ENCODE measurements at regions not wholly inside any gene's neighbourhood (a gene's known extent, or its start where the extent isn't known, plus 50 kb on each side); places are given as distances from the start of the nearest gene placed in this dataset.
"Not testable (repeated sequence)": the region's sequence is repeated elsewhere in the genome, so short reads cannot be mapped to it uniquely, and the experiment has no call there.

DNA sequence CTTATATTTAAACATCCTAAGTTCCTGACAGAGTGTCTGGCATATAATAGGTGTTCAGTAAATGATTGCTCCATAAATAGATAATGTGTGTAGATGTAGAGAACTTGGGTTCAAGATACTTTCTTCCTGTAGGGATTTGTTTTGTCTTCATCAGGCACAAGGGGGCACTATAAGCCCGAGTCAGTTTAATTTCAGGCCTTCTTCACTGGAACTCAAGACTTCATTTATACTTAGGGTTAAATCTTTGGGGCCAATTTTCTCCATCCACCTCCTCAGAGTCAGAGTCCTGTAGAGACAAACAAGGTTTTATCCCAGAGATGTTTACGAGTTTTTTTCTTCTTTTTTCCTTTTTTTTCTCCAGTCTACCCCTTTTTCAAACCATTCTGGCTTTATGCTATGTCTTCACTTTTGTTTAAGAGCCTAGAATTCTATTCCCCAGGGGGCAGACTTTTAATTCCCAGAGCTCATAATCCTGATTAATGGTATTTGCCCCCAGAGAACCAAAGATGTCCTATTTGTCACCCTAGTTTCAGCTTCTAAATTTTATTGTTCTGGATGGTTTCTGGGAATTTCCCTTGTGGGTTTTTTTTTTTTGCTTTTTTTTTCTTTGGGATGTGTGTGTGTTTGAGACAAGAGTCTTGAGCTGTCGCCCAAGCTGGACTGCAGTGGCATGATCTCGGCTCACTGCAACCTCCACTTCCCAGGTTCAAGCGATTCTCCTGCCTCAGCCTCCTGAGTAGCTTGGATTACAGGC, 88.4 kb downstream of the HFE start:
- peak; percentile 49 to 63 for DNase-seq

DNA sequence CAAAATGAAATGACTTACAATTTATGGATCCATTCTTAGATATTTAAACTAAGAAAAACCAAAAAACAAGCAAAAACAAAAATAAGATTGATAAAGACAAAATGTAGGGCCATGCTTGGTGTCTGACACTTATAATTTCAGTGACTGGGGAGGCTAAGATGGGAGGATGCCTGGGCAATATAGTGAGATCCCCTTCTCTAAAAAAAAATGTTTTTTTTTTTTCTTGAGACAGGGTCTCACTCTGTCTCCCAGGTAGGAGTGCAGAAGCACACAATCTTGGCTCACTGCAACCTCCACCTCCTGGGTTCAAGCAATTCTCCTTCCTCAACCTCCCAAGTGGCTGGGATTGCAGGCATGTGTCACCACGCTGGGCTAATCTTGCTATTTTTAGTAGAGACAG, 92.4 kb downstream of the HFE start:
- DNase-seq = no peak

DNA sequence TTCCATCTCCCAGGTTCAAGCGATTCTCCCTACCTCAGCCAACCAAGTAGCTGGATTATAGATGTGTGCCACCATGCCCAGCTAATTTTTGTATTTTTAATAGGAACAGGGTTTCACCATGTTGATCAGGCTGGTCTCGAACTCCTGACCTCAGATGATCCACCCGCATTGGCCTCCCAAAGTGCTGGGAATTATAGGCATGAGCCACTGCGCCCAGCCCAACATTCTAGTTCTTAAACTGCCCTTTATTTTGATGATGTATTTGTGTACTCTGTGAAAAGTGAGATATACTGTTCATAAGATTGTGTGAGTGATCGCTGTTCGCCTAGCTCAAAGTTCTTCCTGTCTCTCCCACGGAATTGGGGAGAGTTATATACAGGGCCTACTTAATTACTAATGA, 93.1 kb downstream of the HFE start:
- DNase-seq = no peak

DNA sequence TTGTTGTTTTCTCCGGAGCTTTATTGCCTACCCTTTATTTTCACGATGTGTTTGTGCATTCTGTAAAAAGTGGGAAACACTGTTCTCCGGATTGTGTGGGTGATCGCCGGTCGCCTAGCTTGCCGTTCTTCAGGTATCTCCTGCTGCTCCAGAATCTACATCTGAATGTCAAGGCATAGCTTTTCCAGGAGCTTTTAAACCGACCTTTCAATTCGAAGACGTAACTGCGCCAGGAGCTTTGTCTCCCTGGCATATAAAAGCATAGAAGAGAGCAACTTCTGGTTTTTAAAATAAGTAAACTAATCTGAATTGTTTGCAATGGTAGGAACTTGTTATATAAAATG, 96.0 kb downstream of the HFE start:
- DNase-seq = no peak

DNA sequence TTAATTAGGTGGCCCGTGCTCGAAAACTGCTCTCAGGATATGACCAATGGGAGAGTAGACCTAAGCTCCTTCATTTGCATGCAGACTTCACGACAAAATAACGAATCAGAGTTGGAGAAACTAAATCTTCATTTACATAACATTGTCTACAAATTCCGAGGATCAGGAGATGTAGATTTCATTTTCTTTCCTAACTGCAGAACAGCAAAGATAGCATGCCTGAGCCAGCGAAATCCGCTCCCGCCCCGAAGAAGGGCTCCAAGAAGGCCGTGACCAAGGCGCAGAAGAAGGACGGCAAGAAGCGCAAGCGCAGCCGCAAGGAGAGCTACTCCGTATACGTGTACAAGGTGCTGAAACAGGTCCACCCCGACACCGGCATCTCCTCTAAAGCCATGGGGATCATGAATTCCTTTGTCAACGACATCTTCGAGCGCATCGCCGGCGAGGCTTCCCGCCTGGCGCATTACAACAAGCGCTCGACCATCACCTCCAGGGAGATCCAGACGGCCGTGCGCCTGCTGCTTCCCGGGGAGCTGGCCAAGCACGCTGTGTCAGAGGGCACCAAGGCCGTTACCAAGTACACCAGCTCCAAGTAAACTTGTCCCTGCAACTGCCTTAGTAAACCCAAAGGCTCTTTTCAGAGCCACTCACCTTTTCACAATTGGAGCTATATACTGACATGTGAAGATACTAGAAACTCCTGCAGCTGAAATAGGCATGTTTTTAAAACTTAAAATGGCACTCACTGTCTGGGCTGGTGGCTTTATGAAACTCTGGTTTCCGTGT, 96.5 kb downstream of the HFE start:
- peak; percentile 71 to 83 for DNase-seq

DNA sequence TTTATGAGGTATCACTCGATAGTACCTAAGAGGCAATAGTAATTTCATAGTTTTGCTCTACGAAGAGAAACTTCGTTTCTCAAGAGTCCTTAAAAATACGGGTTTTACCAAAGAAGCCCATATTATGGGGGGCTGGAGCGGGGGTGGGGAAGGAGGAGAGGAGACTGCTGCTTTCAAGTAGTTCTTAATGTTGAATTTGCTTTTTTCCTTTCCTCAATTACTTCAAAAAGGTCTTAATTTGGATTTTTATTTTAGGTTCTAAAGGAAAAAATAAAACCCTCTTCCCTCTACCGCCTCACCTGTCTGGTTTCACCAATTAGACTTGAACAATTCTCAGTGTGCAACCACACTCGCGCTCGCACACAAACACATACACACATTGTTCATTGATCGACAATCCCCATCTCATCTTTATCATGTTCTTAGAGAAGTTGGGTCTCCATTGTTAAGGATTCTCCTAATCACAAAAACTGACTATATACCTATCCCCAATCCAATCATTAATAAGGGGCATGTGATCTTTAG, 97.2 kb downstream of the HFE start:
- no peak for DNase-seq

DNA sequence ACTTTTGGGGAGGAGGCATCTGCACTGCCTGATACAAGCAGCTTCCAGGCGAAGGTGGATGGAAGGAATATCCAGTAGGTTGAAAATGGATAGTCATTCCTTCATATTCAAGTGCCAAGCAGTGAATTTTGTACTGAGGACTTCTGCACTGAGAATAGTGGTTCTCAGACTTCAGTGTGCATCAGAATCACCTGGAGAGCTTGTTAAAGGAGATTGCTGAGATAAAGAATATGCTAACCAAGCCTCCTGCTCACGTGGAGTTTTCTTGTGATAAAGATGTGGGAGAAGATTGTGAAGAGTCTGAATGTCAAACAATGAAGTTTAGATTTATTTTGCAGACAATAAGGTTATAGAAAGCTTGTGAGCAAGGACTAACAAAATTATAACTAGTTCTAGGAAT, 97.8 kb downstream of the HFE start:
- no peak for DNase-seq

DNA sequence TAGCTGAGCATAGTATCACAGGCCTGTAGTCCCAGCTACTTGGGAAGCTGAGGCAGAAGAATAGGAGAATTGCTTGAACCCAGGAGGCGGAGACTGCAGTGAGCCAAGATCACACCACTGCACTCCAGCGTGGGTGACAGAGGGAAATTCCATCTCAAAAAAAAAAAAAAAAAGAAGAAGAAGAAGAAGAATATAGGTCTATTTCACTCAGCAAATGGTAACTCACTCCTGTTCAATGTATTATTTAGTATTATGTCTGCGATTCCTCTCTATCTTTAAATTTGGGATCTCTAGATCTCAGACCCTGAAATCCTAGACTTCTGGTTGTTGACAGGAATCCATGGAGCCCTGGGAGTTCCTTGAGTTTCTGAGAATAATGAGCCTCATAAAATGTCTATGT, 98.6 kb downstream of the HFE start:
- no peak for DNase-seq

DNA sequence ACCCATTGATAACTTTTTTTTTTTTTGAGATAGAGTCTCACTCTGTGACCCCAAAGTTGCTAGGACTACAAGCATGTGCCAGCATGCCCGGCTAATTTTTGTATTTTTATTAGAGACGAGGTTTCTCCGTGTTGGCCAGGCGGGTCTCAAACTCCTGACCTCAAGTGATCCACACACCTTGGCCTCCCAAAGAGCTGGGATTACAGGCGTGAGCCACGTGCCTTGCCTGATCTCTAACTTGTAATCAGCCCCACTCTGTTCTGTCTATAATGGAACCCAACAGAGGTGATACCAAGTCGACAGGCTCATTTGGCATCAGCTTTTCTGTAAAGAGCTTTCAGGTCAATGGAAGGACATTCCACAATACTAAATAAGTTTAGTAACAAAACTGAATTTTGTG, 99.4 kb downstream of the HFE start:
- no peak for DNase-seq

DNA sequence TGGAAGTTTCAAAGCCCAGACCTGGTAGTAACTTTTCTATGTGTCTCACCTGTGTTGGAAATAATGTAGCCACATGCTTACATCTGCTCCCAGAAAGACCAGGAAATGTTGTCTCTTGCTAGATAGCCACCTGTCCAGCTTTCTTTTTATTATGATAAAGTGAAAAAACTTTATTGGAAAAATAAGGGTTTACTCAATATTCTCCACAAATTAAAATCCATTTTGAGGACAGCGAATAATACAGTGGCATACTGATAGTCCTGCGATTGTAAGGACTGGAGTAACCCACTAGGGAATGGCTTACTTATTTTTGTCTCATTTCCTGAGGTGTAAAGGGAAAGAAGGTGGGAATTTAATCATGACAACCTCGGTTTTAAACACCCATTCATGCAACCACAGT, 100.1 kb downstream of the HFE start:
- DNase-seq = no peak

DNA sequence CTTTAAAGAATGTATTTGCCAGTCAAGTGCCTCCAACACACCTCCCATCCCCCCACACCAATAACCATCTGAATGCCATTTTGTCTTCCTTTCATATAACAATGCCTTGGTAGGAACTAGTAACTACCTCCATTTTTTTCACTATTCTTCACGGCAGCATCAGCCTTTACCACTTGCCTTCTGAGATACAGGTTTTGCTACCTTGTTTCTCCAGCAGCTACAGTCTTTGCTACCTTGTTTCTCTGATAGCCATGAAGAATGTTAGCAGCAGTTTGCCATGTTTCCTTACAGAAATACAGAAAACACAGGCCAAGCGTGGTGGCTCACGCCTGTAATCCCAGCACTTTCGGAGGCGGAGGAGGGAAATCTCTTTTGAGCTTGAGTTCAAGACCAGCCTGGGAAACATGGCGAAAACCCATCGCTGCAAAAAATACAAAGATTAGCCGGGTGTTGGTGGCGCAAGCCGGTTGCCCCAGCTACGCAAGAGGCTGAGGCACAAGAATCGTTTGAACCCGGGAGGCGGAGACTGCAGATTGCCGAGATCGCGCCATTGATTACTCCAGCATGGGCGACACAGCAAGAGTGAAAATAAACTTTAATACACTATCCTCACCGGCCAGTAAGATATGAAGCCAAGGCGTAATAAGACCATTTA, 100.9 kb downstream of the HFE start:
- DNase-seq = peak in 1 of 2 experiments; percentile 46

DNA sequence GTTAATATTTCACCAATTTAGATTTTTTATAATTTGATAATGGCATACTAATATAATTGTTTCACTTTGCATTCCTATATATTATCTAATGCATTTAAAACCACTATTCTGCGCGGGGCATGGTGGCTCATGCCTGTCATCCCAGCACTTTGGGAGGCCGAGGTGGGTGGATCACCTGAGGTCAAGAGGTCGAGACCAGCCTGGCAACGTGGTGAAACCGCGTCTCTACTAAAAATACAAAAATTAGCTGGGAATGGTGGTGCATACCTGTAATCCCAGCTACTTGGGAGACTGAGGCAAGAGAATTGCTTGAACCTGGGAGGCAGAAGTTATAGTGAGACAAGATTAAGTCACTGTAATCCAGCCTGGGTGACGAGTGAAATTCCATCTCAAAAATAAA, 104.3 kb downstream of the HFE start:
- DNase-seq = not testable (repeated sequence)

DNA sequence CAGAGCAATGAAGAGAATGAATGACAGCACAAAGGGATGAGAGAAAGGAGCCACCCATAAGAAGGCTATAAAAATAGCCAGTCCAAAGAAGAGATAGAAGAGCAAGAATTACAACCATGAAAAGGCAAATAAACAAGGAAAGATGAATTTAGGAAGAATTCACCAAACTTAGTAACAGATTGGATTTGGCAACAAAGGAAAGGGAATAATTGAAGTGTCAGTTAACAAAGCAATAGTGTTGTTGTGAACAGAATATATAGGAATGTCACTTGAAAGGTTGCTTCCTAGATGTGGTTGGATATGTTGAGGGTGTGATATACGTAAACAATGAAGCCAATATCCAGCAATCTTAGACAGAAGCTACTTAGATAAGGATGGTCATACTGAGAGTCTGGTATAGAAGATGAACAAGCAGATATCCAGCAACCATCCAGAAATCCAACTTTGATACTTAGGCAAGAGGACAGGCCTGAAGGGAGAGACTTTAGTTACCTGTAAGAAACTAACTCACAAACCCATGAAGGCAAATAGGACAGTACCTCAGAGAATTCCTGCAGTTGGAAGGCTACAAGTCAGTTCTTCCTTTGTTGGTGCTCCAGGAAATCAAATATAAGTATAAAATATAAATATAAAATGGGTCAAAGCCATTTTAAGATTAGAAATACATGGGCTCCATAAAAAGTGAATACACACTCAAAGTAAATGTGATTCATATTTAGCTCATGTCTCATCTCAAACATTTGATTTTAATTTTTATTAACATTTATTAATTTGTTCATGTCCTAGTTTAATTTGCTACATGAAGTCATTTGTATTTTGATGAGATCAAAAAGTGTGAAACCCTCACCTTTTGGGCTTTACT, 106.5 kb downstream of the HFE start:
- no peak for DNase-seq

DNA sequence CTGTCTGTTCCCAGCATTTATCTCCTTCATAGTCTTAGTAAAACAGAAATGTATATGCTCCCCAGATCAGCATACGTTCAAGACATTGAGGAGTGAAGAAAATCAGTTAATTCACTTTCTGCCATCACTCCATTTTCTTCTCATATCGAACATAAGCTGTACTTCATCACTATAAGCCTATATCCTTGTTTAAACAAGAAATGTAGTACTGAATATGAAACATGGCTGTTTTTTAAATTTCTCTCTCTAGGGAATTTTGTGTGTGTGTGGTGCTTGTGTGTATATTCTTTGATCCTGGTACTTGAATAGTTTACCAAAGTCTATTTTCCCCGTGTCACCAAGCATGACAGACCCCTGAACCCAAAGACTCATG, 107.1 kb downstream of the HFE start:
- DNase-seq = no peak

DNA sequence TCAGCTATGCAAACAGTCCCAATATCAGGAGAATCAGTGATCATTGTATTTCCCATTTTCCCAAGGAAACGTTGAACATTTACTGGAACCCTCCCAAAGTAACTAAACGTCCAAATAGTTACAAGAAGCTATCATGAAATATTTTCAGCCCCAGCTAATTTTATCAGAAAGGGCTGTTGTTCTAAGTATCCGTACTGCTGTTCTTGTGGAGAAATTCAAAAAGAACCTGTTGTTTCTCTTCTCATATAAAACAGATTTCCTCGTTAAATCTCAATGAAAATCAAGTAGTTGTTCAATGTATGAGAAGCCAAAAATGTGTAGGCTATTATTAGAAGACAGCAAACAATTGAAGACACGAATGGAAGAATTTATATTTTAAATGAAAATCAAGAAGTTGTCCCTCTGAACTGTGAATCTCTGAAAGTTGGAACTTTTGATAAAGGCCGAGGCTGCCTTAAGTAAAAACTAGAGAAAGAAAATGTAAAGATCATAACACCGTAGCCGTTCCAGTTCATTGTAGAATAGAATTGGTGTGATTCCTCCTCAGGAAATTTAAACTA, 107.7 kb downstream of the HFE start:
- no peak for DNase-seq

DNA sequence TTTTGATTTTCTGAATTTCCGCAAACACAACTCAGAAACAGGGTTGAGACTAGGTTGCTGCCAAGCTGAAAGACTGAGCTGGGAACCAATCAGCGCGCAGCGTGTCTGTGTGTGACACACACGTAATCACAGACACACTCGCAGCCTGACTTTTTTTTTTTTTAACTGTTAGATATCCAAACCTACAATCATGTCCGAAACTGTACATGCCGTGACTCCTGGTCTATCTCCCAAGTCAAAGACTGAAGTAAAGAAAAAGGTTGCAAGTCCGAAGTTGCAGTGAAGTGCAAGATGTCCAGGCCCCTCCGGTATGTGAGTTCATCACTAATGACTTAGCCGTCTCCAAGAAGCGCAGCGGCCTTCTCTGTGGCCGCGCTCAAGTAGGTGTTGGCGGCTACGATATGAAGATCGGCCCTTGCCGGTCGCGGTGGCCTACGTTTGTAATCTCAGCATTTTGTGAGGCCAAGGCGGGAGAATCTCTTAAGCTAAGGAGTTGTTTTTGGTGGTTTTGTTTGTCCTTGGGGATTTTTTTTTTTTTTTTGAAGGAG, 108.2 kb downstream of the HFE start:
- DNase-seq = peak; percentile 79 to 82

DNA sequence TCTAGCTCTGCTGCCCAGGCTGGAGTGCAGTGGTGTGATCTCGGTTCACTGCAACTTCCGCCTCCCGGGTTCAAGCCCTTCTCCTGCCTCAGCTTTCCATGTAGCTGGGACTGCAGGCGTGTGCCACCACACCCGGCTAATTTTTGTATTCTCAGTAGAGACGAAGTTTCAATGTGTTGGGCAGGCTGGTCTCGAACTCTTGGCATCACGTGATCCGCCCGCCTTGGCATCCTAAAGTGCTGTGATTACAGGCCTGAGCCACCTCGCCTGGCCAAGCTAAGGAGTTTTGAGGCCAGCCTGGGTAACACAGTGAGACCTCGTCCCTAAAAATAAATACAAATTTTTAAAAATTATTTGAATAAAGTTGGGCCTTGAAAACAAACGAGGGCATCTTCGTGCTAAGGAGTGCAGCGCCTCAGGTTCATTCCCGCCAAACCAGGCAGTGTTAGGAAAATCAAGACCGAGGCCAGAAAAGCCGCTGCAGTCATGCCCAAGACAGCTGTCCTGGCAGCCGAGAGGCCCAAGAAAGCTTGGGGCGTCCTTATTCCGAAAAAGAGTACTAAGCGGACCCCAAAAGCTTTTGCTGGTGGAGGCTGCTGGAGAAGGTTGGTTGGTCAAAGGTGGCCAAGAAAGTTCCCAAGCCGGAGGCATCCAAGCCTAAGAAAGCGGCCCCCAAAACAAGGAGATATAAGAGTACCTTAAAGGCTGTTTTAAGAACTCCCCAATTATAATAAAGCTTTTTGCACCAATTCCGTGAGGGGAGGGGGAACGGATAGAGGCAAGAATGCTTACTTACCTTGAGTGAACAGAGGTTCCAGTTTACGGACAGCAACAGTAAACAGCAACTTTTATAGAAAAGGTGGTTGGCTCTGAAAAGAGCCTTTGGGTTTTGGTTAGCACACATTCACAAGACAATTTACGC, 109.0 kb downstream of the HFE start:
- DNase-seq = no peak

DNA sequence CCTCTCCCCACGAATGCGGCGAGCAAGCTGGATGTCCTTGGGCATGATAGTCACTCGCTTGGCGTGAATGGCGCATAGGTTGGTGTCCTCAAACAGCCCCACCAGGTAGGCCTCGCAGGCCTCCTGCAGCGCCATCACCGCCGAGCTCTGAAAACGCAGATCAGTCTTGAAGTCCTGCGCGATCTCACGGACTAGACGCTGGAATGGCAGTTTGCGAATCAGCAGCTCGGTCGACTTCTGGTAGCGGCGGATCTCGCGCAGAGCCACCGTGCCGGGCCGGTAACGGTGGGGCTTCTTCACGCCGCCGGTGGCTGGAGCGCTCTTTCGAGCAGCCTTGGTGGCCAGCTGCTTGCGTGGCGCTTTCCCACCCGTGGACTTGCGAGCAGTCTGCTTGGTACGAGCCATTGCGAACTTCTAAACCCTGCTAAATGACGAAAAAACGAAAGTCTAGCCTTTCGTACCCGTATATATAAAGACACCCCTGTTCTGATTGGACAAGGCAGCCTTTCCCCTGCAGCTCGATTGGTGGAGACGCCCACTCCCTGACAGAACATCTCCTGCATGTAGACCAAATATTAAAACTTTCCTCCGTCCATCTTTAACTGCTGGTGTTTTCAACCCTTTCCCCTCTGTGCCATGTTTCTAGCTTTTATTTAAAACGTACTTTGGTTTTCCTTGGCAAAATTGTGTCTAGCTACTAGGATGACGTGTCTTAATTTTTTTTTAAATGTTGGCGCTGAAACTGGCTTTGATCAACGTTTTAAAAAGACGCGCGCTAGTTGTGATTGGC, 109.8 kb downstream of the HFE start:
- peak; percentile 83 to 90 for DNase-seq

DNA sequence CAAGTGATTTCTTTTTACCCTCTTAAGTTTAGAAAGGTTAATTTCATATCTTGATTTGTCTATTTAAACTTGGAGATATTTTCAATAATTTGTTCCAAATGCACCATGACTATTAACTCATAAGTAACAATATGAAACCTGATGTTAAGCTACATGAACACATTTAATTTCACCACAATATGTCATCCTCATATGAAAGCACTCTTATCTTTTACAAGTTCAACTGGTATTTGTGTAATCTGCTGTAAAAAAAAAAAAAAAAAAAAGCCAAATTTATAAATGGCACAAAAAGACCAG, 110.4 kb downstream of the HFE start:
- DNase-seq = no peak

DNA sequence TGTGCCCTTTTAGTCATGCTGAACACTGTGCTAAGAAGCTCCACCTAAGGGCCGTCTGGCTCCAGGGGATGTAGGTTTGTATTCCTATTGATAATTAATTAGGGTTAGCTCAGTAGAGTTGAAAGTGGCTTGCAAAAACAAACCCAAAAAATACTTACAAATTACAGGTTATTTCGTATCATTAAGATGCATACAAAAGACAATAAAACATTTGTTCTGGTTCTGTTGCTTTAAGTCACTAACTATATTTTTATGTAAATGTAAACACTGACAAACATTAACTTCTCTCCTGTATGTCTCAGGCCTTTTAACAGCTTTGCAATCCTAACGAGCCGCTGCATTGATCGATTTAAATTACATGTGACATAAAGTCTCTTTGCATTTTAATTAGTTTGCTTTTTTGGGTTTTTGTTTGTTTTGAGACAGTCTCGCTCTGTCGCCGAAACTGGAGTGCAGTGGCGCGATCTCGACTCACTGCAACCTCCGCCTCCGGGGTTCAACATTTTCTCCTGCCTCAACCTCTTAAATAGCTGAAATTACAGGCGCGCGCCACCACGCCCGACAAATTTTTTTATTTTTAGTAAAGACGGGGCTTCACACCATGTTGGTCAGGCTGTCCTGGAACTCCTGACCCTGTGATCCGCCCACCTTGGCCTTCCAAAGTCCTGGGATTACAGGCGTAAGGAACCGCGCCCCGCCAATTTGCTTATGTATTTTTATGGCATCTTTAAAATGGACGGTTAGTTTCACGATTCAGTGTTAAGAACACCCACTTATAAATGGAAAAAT, 110.9 kb downstream of the HFE start:
- DNase-seq = peak in 1 of 2 experiments; percentile 32

All from SHP77 (cell line).